ACHN (cell line): ENCODE measurements at regions not wholly inside any gene's neighbourhood (a gene's known extent, or its start where the extent isn't known, plus 50 kb on each side); places are given as distances from the start of the nearest gene placed in this dataset.
A peak's percentile ranks its signal among the peaks of the same experiment; 100 is the strongest.

Experiments
- DNase-seq: peaks from one replicate; pipeline ENCODE4 v3.0.0-alpha.2; 2015
- in situ Hi-C: cut with HindIII; loops from 2 replicates; pipeline ENCODE4 v1.10.0; 2017; ENCODE audit warnings: low sequenced_read_pairs, low pct_ligation_motif_present, low pct_unique_long_range_greater_than_20kb

DNA sequence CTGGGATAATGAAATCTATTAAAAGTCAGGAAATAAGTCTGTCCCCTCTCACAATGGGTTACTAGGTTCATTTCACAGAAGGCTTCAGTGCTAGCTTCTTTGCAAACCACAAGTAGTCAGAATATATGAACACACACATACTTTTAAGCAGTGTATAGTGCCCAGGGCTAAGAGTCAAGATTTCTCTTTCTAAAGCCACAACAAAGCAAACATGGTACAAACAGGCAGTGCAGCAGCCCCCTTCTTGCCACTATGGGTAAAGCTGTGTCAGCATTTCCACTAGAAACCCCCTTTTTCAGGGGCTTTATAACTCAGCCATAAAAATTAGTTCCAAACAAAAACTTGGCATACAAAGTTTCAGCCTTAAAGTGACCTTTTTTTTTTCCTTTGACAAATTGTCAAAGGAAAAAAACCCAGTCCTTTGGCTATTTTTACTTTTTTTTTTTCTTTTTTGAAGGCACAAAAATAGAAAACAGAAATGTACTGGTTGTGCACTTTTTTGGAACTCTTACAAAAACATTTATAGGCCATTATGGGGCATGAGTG is 315.4 kb downstream of the LMO4 start:
- in situ Hi-C loops: no loop called here
- DNase-seq: no peak

DNA sequence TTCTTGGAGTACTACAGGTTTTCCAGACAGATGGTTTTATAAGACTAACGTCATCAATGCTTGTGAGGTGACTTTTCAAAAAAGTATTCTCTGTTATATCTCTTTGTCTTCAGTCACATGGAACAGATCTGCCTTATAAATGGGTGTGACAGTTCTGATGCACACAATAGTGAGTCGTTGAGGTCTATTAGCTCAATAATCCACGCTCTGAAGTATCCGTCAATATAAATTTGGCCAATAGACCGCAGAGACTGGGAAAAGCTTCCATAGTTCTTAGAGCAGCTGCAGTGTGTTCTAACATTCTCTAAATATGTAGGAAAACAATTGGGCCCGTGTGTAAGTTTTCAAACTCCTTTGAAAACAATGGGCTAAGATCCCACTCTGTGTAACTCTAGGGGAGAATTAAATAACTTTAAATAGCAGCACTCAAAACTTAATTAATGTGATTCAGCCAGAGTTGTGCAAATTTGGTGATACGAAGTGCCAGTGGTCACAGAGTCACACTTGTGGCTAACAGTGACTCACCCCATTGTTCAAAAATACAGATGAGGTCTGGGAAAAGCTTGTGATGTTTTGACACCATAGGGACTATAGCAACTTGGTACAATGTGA is 316.0 kb downstream of the LMO4 start:
- in situ Hi-C loops: no loop called here
- DNase-seq: peak; percentile 2

DNA sequence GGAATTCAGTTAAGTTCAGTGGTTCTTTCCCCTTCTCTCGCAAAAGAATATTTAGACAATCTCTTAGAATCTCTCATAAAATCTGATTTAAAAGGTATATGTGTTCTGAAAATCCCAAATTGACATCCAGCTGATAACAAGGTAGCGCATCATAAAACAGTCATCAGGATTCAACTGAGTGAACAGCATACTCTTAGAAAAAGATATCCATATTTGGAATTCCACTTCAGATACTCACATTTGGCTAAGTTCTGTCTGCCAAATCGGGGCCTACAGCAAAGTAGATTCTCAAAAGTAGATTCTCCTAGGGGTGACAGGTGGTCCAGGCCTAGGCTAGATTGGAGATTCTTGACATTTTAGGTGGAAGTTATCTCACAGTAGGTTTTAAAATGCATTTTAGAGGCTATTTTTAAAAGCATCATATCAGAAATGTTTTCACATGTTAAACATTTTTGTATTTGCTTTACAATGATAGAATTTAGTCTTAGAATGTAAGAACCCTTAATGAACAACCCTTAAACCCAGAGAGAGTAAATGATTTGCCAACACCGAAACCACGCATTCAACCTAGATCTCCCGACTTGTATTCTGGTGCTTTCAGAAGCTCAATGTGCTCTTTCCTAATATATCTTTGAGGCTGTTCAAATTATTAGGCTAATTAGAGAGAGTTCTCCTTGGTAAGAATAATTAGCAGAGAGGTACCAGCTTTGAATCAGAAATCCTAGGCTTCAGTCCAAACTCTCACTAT is 318.9 kb downstream of the LMO4 start:
- in situ Hi-C loops: no loop called here
- no peak for DNase-seq

DNA sequence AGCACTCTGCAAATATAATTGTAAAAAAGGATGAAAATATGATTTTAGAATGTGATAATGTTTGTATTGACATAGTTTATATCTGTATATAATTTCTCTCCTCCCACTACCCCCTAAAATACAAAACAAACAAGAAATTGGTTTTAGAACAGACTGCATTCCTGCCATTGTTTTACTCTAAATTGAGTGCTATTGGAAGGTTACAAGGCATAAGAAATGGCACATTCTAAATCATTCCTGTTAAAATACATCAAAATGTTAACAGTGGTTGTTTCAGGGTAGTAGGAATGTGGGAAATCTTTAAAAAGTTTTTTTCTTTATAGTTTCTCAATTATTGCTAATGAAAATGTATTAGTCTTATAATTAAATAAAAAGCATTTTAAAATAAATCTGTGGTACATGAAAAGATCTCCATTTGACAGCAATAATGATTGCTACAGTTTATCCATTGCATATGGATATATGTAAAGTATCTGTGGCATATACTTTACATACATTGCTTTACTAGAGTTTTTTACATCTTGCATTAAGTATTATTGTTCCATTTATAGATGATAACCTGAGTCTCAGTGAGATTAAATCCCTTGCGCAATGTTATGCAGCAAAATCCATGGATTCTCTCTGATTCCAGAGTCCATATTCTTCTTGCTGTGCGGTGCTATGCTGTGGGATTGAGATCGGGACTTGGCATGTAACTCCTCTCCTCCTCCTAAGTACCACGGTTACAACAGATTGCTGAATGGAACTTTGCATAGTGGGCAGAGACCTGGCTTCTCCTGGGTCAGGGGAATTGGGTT is 319.8 kb downstream of the LMO4 start:
- DNase-seq: no peak
- in situ Hi-C loops: no loop called here

DNA sequence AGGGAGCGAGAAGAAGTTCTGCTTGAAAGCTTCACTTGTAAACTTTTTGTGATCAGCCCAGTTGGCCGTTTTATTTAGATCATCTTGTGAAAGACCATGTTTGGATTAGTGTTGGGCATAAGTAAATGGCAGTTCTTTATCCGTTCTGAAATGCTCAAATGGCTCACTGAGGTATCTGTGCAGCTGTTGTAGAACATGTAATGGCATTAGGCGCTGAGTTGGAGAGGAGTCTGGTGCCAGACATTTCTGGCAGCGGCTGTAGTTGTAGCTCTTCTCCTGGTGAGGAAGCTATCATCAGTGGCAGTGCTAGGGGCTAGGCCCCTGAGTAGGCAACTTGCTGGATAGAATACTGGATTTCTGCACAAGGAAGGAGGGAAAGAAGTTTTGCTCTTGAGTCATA is 321.6 kb downstream of the LMO4 start:
- no peak for DNase-seq
- in situ Hi-C loops: no loop called here

DNA sequence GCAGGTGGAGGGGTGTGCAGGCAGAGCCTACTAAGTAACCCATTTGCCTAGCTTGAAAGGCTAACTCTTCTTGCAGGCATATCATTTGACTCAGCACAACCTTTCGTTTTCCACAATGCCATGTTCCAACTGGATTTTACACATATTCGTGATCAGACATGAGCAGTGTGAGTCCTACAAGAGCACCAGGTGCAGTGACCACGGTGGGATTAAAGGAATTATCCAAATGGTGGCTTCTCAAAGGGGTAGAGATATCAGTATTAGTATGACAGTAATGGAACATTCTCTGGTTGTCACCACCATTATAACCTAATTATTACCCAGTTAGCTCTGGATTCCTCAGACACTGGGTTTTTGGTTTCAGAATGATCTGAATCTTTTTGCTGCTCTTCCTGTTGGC is 323.5 kb downstream of the LMO4 start:
- no peak for DNase-seq
- in situ Hi-C loops: no loop called here

DNA sequence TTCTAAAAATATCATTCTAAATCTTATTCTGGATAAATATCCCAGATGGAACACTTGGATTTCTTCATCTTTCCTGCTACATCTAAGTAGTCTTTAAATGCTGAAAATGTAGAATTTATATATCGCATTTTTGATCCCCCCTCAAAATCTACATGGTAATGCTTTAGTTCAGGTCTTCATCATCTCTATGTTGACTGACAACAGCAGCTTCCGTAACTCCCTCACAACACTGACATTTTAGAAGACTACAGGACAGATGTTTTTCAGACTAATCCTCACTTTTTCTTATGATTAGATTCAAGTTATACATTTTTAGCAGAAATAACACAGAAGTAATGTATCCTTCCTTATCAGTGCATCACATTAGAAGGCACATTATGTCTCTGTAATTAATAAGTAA is 336.5 kb downstream of the LMO4 start:
- in situ Hi-C loops: no loop called here
- DNase-seq: no peak

DNA sequence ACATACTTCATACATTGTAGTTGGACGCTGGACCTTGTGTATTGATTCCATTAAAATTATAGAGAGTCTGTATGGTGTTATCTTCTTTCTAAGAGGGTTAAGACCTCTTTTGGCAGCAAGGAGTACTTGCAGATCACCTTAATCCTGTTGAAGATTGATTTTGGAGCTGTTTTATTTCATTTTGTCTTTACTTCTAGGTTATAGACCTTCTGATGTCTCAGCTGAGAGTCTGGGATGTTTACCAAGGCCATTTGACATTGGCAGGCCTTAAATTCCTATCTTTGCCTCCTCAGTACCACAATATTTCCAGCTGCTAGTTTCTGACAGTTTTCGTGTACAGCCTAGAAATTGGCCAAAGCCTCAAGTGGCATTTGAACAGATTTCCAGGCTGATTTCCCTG is 338.0 kb downstream of the LMO4 start:
- in situ Hi-C loops: no loop called here
- no peak for DNase-seq

DNA sequence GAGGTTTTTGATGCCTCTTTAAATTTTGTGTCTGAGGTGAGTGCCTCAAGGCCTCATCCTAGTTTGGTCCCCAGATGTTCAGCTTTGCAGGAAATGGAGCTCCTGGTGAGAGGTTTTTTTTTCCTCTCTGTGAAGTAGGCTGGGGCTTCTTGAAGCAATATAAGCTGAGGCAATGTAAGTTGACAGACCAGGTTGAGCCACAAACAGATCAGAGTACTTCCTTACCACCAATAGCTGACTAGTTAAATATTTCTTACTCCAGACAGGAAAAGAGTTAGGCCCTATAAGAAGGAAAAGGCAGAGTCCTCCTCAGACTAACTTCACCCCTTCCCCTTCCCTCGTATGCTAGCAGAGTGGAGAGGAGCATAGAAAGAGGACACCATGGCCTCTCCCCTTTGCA is 341.0 kb downstream of the LMO4 start:
- no peak for DNase-seq
- in situ Hi-C loops: no loop called here

DNA sequence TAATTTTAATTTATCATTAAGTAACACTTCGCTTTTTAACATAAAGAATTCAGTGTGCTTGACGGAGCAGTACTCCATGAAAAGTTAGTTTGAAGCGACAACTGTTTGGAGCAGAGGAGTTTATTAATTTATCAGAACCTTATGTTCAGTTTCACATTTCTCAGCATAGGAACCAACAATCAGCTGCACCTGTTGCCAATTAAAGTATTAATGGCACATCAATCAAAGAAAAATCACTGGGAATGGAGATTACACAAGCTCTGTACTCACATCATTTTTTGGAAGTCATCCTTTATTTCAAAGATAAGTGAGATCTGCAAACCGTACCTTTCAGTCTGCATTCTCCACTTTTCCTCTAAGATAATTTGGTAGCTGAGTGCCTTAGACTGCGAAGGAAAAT is 344.6 kb downstream of the LMO4 start:
- DNase-seq: no peak
- in situ Hi-C loops: no loop called here

DNA sequence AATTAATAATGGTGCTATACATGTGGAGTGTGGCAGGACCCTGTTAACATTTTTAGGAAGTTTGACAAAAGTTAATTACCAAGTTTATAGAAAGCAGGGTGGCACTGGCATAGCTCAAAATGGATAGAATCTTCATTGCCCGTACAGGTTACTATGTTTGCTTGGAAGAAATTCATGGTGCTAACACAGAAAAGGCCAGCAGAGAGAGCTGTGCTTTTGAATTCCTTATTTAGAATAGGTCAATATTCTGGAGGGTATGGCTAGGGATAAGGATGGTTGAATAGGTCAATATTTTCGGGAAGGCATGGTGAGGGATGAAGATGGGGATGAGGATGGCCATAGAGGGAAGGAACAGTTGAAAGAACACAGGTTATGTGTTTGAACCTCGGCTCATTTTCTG is 345.1 kb downstream of the LMO4 start:
- in situ Hi-C loops: no loop called here
- DNase-seq: peak; percentile 11

DNA sequence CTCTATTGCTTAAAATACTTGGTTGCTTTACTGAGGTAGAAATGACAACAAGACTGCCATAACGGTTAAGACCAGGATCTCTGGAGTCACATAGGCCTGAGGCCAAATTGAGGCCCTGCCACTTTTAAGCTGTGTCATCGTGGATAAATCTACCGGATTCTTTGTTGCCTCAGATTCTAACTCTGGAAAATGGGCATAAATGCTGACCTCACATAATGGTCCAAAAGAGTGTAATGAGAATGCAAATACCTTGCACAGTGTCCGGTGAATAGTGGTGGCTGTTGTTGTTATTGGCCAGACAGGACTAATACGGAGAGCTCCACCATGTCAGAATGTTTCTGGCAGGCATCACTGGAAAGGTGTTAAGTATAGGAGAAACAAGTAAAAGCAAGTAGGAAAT is 346.1 kb downstream of the LMO4 start:
- no peak for DNase-seq
- in situ Hi-C loops: no loop called here

DNA sequence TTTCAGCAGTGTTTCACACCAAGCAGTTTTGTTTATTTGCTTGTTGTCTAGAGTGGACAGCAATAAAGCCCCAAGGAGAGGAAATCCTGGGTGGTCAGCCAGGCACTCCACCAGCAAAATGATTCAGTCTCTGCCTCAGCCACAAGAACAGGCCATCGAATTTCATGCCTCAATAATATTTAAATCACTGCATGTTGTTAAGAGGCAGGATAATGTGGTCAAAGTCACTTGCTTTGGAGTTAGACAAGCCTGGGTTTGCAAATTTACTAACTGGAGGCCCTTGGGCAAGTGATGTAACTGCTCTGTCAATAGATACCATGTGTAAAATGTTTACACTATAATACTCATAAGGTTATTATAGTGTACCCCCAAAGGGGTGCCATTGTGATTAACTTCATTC is 349.6 kb downstream of the LMO4 start:
- no peak for DNase-seq
- in situ Hi-C loops: no loop called here

DNA sequence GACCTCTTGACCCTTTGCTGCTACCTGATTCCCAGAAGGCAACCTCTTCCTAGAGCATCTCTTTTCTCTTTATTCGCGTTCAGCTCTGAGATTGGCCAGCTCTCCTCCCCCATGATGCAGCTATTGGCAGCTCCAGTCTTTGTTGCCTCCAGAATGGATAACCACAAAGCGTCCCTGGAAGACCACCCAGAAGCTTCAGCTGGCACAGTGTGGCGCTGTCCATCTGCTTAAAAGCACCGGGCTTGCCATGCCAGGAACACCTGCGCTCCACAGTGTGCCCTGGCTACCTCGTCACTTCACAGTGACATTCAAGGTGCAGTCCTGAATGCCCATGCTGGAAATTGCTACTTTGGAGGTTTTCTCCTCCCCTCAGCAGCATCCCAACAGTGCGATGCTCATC is 353.9 kb downstream of the LMO4 start:
- in situ Hi-C loops: no loop called here
- no peak for DNase-seq

DNA sequence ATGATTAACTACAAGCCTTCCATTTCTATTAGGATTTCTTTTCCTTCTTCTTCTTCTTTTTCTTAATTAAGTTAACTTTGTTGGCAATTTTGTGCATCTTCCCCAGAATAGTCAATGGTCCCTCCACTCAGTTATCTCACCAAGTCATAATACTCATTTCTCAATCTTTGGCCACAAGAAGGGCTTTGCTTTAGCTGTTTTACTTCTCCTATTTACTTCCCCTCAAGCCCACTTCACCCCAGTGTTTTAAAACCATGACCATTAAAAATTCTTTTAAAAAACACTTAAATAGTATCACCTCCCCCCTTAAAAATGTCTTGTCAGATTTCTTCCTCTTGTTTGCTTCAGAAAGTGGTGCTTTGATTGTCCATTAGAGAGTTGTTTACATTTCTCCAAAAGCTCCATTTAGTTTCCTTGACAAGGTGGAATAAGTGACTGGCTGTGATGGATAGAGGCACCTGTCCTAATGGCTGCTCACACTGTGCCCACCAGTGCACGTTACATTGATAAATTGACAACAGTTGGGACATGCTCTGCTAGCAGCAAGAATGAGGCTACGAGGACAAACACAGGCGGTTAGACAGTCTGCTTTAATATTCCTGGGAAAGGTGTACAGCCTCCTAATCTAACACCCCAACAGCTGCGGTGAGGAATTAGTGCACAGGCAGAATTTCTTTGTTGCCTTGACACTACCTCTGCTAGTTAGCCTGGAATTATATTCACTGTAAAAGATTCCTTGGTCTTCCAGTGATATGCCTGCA is 354.7 kb downstream of the LMO4 start:
- no peak for DNase-seq
- in situ Hi-C loops: no loop called here

DNA sequence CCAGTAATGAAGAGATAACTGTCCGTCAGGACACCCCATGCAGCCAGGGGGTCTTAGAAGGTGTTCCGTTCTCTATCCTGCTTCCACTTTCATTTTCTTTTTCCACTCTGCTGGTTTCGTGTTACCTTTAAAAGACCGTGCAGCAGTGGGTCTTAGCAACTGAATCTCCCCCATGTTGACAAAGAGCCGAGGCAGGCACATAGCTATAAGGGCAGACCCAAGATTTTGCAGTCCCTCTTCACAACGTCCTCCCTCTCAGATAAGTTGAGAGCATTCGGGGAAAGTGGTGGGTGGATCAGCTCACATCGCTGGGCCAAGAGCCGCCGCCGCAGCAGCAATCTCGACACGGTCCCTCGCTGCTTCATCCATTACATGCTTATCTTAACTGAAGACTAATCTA is 355.5 kb downstream of the LMO4 start:
- DNase-seq: no peak
- in situ Hi-C loops: no loop called here

DNA sequence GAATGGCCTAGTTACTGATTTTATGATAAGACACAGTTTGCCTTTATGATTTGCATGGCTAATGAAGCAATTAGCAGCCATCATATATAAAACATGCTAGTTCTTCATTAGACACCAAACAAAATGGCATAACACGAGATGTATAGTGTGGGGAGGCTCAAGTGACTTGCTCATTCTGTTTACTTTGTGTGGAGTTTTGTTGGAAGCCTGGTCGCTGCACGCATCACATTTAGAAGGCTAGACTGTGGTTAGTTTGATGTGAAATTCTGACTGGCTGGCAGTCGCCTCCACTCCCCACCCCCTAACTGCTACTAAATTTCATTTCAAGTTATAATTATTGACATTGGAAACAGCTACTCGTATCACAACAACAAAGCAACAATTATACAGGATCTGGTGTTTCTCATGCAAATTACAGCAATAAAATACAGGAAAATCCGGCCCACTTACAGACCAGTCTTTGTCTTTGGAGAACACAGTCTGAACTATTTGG is 356.1 kb downstream of the LMO4 start:
- no peak for DNase-seq
- in situ Hi-C loops: no loop called here

DNA sequence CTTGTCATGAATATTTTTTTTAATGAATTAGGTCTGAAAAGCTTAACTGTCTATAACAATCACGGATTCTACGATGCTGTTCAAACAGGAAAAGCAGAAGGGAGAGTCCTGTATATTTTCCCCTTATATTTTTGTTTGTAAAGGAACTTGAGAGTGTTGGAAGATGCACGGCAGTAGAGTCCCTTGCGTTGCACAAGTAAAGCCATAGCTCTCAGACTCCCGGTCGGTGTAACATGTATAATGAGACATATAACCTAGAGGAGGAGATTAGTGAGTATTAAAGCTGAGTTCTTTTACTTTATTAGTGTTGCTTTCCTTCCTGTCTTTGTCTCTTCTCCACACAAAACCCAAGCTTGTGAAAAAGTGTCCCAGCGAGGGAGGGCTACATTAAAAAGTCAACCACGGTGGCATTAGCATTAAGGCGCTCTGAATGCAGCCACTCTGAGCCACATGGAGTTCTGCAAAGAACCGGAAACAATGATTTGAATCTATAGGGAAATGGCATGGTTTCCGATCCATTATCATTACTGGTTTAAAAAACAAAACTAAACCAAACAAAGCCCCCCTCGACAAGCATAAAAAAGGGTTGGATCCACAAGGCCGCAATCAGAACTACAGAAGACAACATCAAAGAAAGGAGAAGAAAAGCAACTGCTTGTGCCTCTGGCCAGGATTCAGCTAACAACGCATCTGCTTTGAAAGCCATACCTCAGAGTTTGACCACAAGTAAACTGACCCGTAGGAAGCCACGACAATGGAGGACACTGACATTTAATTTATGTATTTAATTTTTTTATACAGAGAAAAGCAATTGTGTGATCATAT is 356.8 kb downstream of the LMO4 start:
- DNase-seq: no peak
- in situ Hi-C loops: no loop called here
